ENCODE measurements at regions not wholly inside any gene's neighbourhood (a gene's known extent, or its start where the extent isn't known, plus 50 kb on each side); places are given as distances from the start of the nearest gene placed in this dataset.

DNA sequence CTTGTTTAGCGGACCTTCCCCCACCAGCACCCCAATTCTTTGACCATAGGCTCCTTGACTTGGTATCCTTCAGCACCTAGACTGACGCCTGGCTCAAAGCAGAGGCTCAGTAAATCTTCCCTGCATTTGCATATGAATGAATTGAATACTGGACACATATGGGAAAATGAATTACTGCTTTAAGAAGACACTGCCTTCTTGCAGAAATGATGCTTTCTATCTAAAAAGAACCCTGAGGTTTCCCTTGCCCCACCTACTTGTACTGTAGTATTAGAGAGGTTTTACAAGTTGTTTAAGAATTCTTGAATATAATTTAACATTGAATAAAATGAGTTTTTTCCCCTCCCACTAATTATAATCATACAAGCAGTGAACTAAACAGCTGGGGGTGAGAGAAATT lies 190.7 kb downstream of the SAMD5 start:
- WGBS, 2 experiments (ENCODE audit: extremely low coverage in 2 of 2, insufficient read length in 1 of 2), result no CpG with 5 or more reads among the region's 2 CpGs
- Histone ChIP-seq H2BK120ac (ENCODE audit: low read depth, low read length) (no peak overlapping the region), H3K23ac (ENCODE audit: low read depth, low read length) (no peak overlapping the region), H3K9ac (ENCODE audit: low read depth, low read length) (no peak overlapping the region), H3K36me3 (ENCODE audit: control insufficient read depth, insufficient read depth, low read length) (no peaks in the 10 kb centered on the region), H3K9me1 (ENCODE audit: insufficient read depth, low read length) (no peaks in the 10 kb centered on the region), H3K56ac (ENCODE audit: extremely low read depth, insufficient read depth, low read length) (no peak overlapping the region), H2BK5ac (ENCODE audit: low read depth, low read length, poor library complexity, severe bottlenecking) (no peak overlapping the region), H3K14ac (replicated peaks; ENCODE audit: low read depth, low read length) (no peak overlapping the region), H3K79me1 (ENCODE audit: low read depth in 1 of 2, low read length in 2 of 2) (no peaks in the 10 kb centered on the region), H3K4me1 (ENCODE audit: control insufficient read depth, insufficient read depth, low read length) (no peaks in the 10 kb centered on the region; the same call in 1 of the 2 replicates), H3K9me3 (ENCODE audit: control insufficient read depth, insufficient read depth, low read length) (no peaks in the 10 kb centered on the region; the same call in 1 of the 2 replicates), H4K20me1 (ENCODE audit: insufficient read depth, low read length) (no peaks in the 10 kb centered on the region), H3K4me2 (ENCODE audit: low read depth, low read length) (no peak overlapping the region), H3K27me3 (ENCODE audit: control insufficient read depth, insufficient read depth, low read length) (no peaks in the 10 kb centered on the region; the same call in 1 of the 2 replicates), H4K5ac (ENCODE audit: low read depth, low read length) (no peak overlapping the region), H3K4me3 (ENCODE audit: insufficient read depth, low read depth, low read length) (no peak overlapping the region), H2BK20ac (ENCODE audit: low read depth, low read length) (no peak overlapping the region), H2AK5ac (ENCODE audit: low read depth, low read length) (no peak overlapping the region), H2BK15ac (ENCODE audit: low read depth, low read length) (no peak overlapping the region), H4K91ac (ENCODE audit: insufficient read depth, low read depth, low read length) (no peak overlapping the region), H3K4ac (ENCODE audit: low read depth, low read length) (no peak overlapping the region), H2AFZ (replicated peaks; ENCODE audit: low read length, poor library complexity) (no peak overlapping the region), H4K8ac (ENCODE audit: low read depth in 2 of 2, low read length in 2 of 2) (no peak overlapping the region), H2AK9ac (replicated peaks; ENCODE audit: low read depth, low read length, poor library complexity) (no peak overlapping the region), H3K18ac (ENCODE audit: low read depth, low read length) (no peak overlapping the region), H3K27ac (ENCODE audit: insufficient read depth, low read length) (no peak overlapping the region)
- intact Hi-C loops (cut with micrococcal nuclease) (no loop called here), dilution Hi-C loops (cut with HindIII; ENCODE audit: low sequenced_read_pairs, unreplicated experiment) (no loop called here), in situ Hi-C loops (cut with MboI; ENCODE audit: low sequenced_read_pairs) (no loop called here)
- no TSS peak for BruUV-seq (replicated peaks)
- ATAC-seq (ENCODE audit: low read depth), result 0 out of 2 replicates have a peak, but pooled peaks have one; percentile 15
- TF ChIP-seq SMC3 (IDR thresholded peaks at IDR 0.05; ENCODE audit: low read depth, low read length) (no peak), BHLHE40 (IDR thresholded peaks at IDR 0.05; ENCODE audit: low read depth, low read length) (no peak), CTCF (conservative IDR thresholded peaks at IDR 0.05; ENCODE audit: low read depth, low read length) (no peak), RFX5 (IDR thresholded peaks at IDR 0.05; ENCODE audit: low read depth, low read length) (no peak), POLR2A (IDR thresholded peaks at IDR 0.05; ENCODE audit: low read depth, low read length) (no peak), FOS (IDR thresholded peaks at IDR 0.05; ENCODE audit: low read depth, low read length) (no peak), RAD21 (IDR thresholded peaks at IDR 0.05; ENCODE audit: low read length) (no peak), MAZ (IDR thresholded peaks at IDR 0.05; ENCODE audit: borderline replicate concordance, low read depth, low read length) (no peak), MXI1 (IDR thresholded peaks at IDR 0.05; ENCODE audit: borderline replicate concordance, low read depth, low read length) (no peak), NFE2L2 (IDR thresholded peaks at IDR 0.05; ENCODE audit: low read depth, low read length) (no peak), CHD1 (IDR thresholded peaks at IDR 0.05; ENCODE audit: low read depth, low read length) (no peak), CEBPB (IDR thresholded peaks at IDR 0.05; ENCODE audit: low read depth, low read length) (no peak), MAFK (IDR thresholded peaks at IDR 0.05; ENCODE audit: low read depth, low read length) (no peak), RCOR1 (IDR thresholded peaks at IDR 0.05; ENCODE audit: insufficient replicate concordance, low read length) (no peak)
- TF ChIP-seq, protein P1, sequence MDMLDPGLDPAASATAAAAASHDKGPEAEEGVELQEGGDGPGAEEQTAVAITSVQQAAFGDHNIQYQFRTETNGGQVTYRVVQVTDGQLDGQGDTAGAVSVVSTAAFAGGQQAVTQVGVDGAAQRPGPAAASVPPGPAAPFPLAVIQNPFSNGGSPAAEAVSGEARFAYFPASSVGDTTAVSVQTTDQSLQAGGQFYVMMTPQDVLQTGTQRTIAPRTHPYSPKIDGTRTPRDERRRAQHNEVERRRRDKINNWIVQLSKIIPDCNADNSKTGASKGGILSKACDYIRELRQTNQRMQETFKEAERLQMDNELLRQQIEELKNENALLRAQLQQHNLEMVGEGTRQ (IDR thresholded peaks at IDR 0.05; ENCODE audit: low read depth, low read length), result no peak
- TF ChIP-seq, protein P2, sequence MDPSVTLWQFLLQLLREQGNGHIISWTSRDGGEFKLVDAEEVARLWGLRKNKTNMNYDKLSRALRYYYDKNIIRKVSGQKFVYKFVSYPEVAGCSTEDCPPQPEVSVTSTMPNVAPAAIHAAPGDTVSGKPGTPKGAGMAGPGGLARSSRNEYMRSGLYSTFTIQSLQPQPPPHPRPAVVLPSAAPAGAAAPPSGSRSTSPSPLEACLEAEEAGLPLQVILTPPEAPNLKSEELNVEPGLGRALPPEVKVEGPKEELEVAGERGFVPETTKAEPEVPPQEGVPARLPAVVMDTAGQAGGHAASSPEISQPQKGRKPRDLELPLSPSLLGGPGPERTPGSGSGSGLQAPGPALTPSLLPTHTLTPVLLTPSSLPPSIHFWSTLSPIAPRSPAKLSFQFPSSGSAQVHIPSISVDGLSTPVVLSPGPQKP (IDR thresholded peaks at IDR 0.05; ENCODE audit: borderline replicate concordance, low read depth, low read length), result no peak
- POLR2A ChIA-PET (ENCODE audit: unreplicated experiment), result no interaction called here
- DNase-seq, result no peak
- CTCF ChIA-PET, result interaction anchor here (0.9 kb wide), 1 partner anchor 47 kb away, joined by 4 read pairs; no protein-coding TSS in a partner anchor

Measured in IMR-90 (cell line).